HG03064 (cell line): ENCODE measurements at regions not wholly inside any gene's neighbourhood (a gene's known extent, or its start where the extent isn't known, plus 50 kb on each side); places are given as distances from the start of the nearest gene placed in this dataset.
"Not testable (repeated sequence)": the region's sequence is repeated elsewhere in the genome, so short reads cannot be mapped to it uniquely, and the experiment has no call there.

Experiments used
- ATAC-seq: cut with Tn5 transposase; IDR thresholded peaks from one replicate; pipeline ENCODE4 v1.9.1; 2021; ENCODE audit warnings: low read depth; ENCODE audit not compliant: unreplicated experiment

GRCh38 chr7:69203871-69204270, 394.4 kb upstream of the AUTS2 start:
- no peak for ATAC-seq

GRCh38 chr7:69204943-69205342, 393.3 kb upstream of the AUTS2 start:
- no peak for ATAC-seq

- ATAC-seq = no peak
Observed at GRCh38 chr7:69205581-69205980, 392.7 kb upstream of the AUTS2 start.

GRCh38 chr7:69208276-69208675, 390.0 kb upstream of the AUTS2 start:
- no peak for ATAC-seq

- peak; percentile 75 for ATAC-seq
Observed at GRCh38 chr7:69208848-69209247, 389.4 kb upstream of the AUTS2 start.

GRCh38 chr7:69211336-69211735, 386.9 kb upstream of the AUTS2 start:
- no peak for ATAC-seq

GRCh38 chr7:69211739-69212138, 386.5 kb upstream of the AUTS2 start:
- no peak for ATAC-seq

- ATAC-seq = no peak
Observed at GRCh38 chr7:69213878-69214277, 384.4 kb upstream of the AUTS2 start.

GRCh38 chr7:69215516-69215915, 382.8 kb upstream of the AUTS2 start:
- ATAC-seq = not testable (repeated sequence)

- no peak for ATAC-seq
Observed at GRCh38 chr7:69217516-69218350, 380.5 kb upstream of the AUTS2 start.

GRCh38 chr7:69218576-69218975, 379.7 kb upstream of the AUTS2 start:
- no peak for ATAC-seq

- ATAC-seq = no peak
Observed at GRCh38 chr7:69219381-69219780, 378.9 kb upstream of the AUTS2 start.

- no peak for ATAC-seq
Observed at GRCh38 chr7:69225259-69225943, 372.9 kb upstream of the AUTS2 start.

- no peak for ATAC-seq
Observed at GRCh38 chr7:69228212-69228811, 370.0 kb upstream of the AUTS2 start.

- no peak for ATAC-seq
Observed at GRCh38 chr7:69232445-69233376, 365.6 kb upstream of the AUTS2 start.

- no peak for ATAC-seq
Observed at GRCh38 chr7:69237541-69237940, 360.7 kb upstream of the AUTS2 start.

GRCh38 chr7:69243016-69243415, 355.3 kb upstream of the AUTS2 start:
- no peak for ATAC-seq

- ATAC-seq = no peak
Observed at GRCh38 chr7:69244701-69245100, 353.6 kb upstream of the AUTS2 start.

GRCh38 chr7:69245646-69246045, 352.6 kb upstream of the AUTS2 start:
- ATAC-seq = no peak

GRCh38 chr7:69246758-69247157, 351.5 kb upstream of the AUTS2 start:
- no peak for ATAC-seq
